HEK293 (cell line): ENCODE measurements at regions not wholly inside any gene's neighbourhood (a gene's known extent, or its start where the extent isn't known, plus 50 kb on each side); places are given as distances from the start of the nearest gene placed in this dataset.

ENCODE experiments used
- CTCF ChIA-PET: fragments of 350-600 bp; formaldehyde crosslinking; extraction: SDS; loops from one replicate; lab custom pipeline; 2021; ENCODE audit warnings: antibody characterized with exemption; lab: Yijun Ruan, JAX
- POLR2A ChIA-PET: fragments of 300-600 bp; formaldehyde crosslinking; extraction: SDS; loops from one replicate; lab custom pipeline; 2020; ENCODE audit warnings: antibody characterized with exemption, inconsistent platforms; lab: Yijun Ruan, JAX
- H3K27ac ChIP-seq: fragments of 200-500 bp; sonication (Bioruptor generic); 2 replicates; pipeline ENCODE4 v1.5.1; 2014; ENCODE audit warnings: low read depth, low read length, control low read depth, inconsistent platforms; ENCODE audit errors: extremely low read depth
- H3K36me3 ChIP-seq, 2 experiments: fragments of 200-500 bp in 1 of 2; sonication (Bioruptor generic) in 1 of 2; 1 replicate in 1 of 2; 2 replicates in 1 of 2; pipeline ENCODE4 v1.5.1; 2014 to 2017; ENCODE audit warnings: inconsistent platforms in 2 of 2, low read length in 2 of 2; ENCODE audit not compliant: control insufficient read depth in 2 of 2, insufficient read depth in 1 of 2
- H3K4me1 ChIP-seq: fragments of 200-500 bp; sonication (Bioruptor generic); 2 replicates; pipeline ENCODE4 v1.5.1; 2014; ENCODE audit warnings: mild to moderate bottlenecking, low read length, inconsistent platforms; ENCODE audit not compliant: control insufficient read depth, insufficient read depth
- H3K4me3 ChIP-seq: 2 replicates; pipeline ENCODE4 v1.5.1; 2011; ENCODE audit warnings: low read depth, mild to moderate bottlenecking, control low read depth, low read length, moderate library complexity
- H3K9me3 ChIP-seq: fragments of 200-500 bp; sonication (Bioruptor generic); 2 replicates; pipeline ENCODE4 v1.5.1; 2014; ENCODE audit warnings: low read depth, low read length, inconsistent platforms; ENCODE audit not compliant: control insufficient read depth, insufficient read depth
- BCL11A ChIP-seq: fragments of 450-650 bp; formaldehyde crosslinking; IDR thresholded peaks from 2 replicates; pipeline ENCODE4 v1.5.1; 2016; ENCODE audit warnings: low read depth, missing biosample characterization, missing genetic modification characterization
- EGR2 ChIP-seq: fragments of 450-650 bp; formaldehyde crosslinking; IDR thresholded peaks from 2 replicates; pipeline ENCODE4 v1.5.1; 2016; ENCODE audit warnings: low read depth, missing biosample characterization, missing genetic modification characterization
- PRDM4 ChIP-seq: fragments of 450-650 bp; formaldehyde crosslinking; IDR thresholded peaks from 2 replicates; pipeline ENCODE4 v1.5.1; 2017; ENCODE audit warnings: missing biosample characterization, missing genetic modification characterization
- SCRT1 ChIP-seq: fragments of 450-650 bp; formaldehyde crosslinking; IDR thresholded peaks from 2 replicates; pipeline ENCODE4 v1.5.1; 2016; ENCODE audit warnings: missing biosample characterization, missing genetic modification characterization, borderline replicate concordance
- ZBTB17 ChIP-seq: fragments of 450-650 bp; formaldehyde crosslinking; IDR thresholded peaks from 2 replicates; pipeline ENCODE4 v1.5.1; 2016; ENCODE audit warnings: missing biosample characterization, missing genetic modification characterization
- ZFHX2 ChIP-seq: fragments of 450-650 bp; formaldehyde crosslinking; conservative IDR thresholded peaks from 2 replicates; pipeline ENCODE4 v1.5.1; 2016; ENCODE audit warnings: missing biosample characterization, missing genetic modification characterization
- ZNF10 ChIP-seq: fragments of 450-650 bp; formaldehyde crosslinking; IDR thresholded peaks from 2 replicates; pipeline ENCODE4 v1.5.1; 2017; ENCODE audit warnings: missing biosample characterization, missing genetic modification characterization
- ZNF138 ChIP-seq: fragments of 450-650 bp; formaldehyde crosslinking; IDR thresholded peaks from 2 replicates; pipeline ENCODE4 v1.5.1; 2016; ENCODE audit warnings: missing biosample characterization, missing genetic modification characterization, borderline replicate concordance
- ZNF18 ChIP-seq: fragments of 450-650 bp; formaldehyde crosslinking; IDR thresholded peaks from 2 replicates; pipeline ENCODE4 v1.5.1; 2016; ENCODE audit warnings: missing biosample characterization, missing genetic modification characterization
- ZNF341 ChIP-seq: fragments of 450-650 bp; formaldehyde crosslinking; IDR thresholded peaks from 2 replicates; pipeline ENCODE4; 2016; ENCODE audit warnings: low read depth, missing biosample characterization, missing genetic modification characterization
- ZNF48 ChIP-seq: fragments of 450-650 bp; formaldehyde crosslinking; IDR thresholded peaks from 2 replicates; pipeline ENCODE4 v1.5.1; 2016; ENCODE audit warnings: missing biosample characterization, missing genetic modification characterization
- ZNF571 ChIP-seq: fragments of 450-650 bp; formaldehyde crosslinking; IDR thresholded peaks from 2 replicates; pipeline ENCODE4 v1.5.0; 2017; ENCODE audit warnings: missing biosample characterization, missing genetic modification characterization
- ZNF621 ChIP-seq: fragments of 450-650 bp; formaldehyde crosslinking; IDR thresholded peaks from 2 replicates; pipeline ENCODE4 v1.5.1; 2017; ENCODE audit warnings: missing biosample characterization, missing genetic modification characterization
- ZNF623 ChIP-seq: fragments of 450-650 bp; formaldehyde crosslinking; IDR thresholded peaks from 2 replicates; pipeline ENCODE4 v1.5.1; 2016; ENCODE audit warnings: missing biosample characterization, missing genetic modification characterization
- ZNF626 ChIP-seq: fragments of 450-650 bp; sonication (Bioruptor Pico); formaldehyde crosslinking; IDR thresholded peaks from 2 replicates; pipeline ENCODE4 v1.5.1; 2018; ENCODE audit warnings: missing biosample characterization, missing genetic modification characterization, inconsistent platforms
- ZNF837 ChIP-seq: fragments of 450-650 bp; formaldehyde crosslinking; IDR thresholded peaks from 2 replicates; pipeline ENCODE4 v1.5.1; 2016; ENCODE audit warnings: missing biosample characterization, missing genetic modification characterization
- TF ChIP-seq, protein P1 (sequence below): fragments of 450-650 bp; formaldehyde crosslinking; IDR thresholded peaks from 2 replicates; pipeline ENCODE4 v1.5.1; 2016; ENCODE audit warnings: missing biosample characterization, missing genetic modification characterization
- TF ChIP-seq, protein P2 (sequence below): fragments of 450-650 bp; formaldehyde crosslinking; IDR thresholded peaks from 2 replicates; pipeline ENCODE4 v1.5.1; 2016; ENCODE audit warnings: missing biosample characterization, missing genetic modification characterization, borderline replicate concordance
- TF ChIP-seq, protein P3 (sequence below): fragments of 450-650 bp; formaldehyde crosslinking; IDR thresholded peaks from 2 replicates; pipeline ENCODE4 v1.5.1; 2016; ENCODE audit warnings: missing biosample characterization, missing genetic modification characterization, borderline replicate concordance
- TF ChIP-seq, protein P4 (sequence below): sonication (generic); formaldehyde crosslinking; IDR thresholded peaks from 2 replicates; pipeline ENCODE4 v1.8.1; 2022; ENCODE audit warnings: mild to moderate bottlenecking, moderate library complexity, missing genetic modification reagents

DNA sequence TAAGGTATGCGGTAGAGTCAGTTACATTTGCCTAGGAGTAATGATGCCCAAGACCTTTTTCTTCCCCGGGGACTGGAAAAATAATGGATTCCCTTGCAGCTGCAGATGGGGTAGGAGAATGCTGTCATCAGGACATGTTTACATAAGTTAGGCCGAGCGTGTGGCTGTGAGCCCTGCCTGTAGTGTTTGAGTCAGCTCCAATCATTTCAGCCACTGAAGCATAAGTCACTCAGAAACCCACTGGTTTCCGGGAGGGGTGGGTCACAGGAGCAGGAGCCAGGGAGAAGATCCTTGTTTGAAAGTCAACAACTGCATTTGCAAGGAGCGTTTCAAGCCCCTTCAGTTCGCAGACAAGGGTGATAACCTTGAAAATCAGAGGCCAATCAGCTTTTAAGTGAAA lies 562.3 kb downstream of the MCTP2 start:
- CTCF ChIA-PET = no interaction called here
- Histone ChIP-seq H3K27ac (no peak overlapping the region), H3K9me3 (no peaks in the 10 kb centered on the region), H3K36me3 (no peaks in the 10 kb centered on the region), H3K4me1 (no peaks in the 10 kb centered on the region), H3K4me3 (no peak overlapping the region)
- POLR2A ChIA-PET = no interaction called here
- TF ChIP-seq ZNF10 (tag by site-specific recombination) (no peak), ZBTB17 (no peak), ZNF48 (tag by site-specific recombination) (no peak), BCL11A (tag by site-specific recombination) (no peak), ZNF837 (tag by site-specific recombination) (no peak)
- TF ChIP-seq, protein P1, sequence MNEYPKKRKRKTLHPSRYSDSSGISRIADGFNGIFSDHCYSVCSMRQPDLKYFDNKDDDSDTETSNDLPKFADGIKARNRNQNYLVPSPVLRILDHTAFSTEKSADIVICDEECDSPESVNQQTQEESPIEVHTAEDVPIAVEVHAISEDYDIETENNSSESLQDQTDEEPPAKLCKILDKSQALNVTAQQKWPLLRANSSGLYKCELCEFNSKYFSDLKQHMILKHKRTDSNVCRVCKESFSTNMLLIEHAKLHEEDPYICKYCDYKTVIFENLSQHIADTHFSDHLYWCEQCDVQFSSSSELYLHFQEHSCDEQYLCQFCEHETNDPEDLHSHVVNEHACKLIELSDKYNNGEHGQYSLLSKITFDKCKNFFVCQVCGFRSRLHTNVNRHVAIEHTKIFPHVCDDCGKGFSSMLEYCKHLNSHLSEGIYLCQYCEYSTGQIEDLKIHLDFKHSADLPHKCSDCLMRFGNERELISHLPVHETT (tag by site-specific recombination) = no peak

DNA sequence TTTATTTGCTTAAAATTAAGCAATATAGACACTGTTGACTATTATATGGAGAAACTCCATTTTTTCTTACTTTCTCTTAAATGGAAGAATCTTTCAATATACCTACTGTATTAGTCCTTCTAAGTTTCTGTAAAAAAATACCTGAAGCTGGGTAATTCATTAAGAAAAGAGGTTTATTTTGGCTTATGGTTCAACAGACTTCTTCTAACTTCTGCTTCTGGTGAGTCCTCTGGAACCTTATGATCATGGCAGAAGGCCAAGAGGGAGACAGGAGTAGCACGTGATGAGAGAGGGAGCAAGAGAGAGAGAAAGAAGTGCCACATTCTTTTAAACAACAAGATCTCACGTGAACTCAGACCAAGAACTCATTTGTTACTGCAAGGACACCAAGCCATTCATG lies 573.3 kb downstream of the MCTP2 start:
- CTCF ChIA-PET = no interaction called here
- H3K36me3 ChIP-seq = no peaks in the 10 kb centered on the region
- H3K9me3 ChIP-seq = no peaks in the 10 kb centered on the region
- POLR2A ChIA-PET = no interaction called here
- H3K27ac ChIP-seq = no peak overlapping the region
- no peak overlapping the region for H3K4me3 ChIP-seq
- TF ChIP-seq ZNF138 (tag by site-specific recombination) = no peak
- no peak for TF ChIP-seq EGR2 (tag by site-specific recombination)
- TF ChIP-seq, protein P2, sequence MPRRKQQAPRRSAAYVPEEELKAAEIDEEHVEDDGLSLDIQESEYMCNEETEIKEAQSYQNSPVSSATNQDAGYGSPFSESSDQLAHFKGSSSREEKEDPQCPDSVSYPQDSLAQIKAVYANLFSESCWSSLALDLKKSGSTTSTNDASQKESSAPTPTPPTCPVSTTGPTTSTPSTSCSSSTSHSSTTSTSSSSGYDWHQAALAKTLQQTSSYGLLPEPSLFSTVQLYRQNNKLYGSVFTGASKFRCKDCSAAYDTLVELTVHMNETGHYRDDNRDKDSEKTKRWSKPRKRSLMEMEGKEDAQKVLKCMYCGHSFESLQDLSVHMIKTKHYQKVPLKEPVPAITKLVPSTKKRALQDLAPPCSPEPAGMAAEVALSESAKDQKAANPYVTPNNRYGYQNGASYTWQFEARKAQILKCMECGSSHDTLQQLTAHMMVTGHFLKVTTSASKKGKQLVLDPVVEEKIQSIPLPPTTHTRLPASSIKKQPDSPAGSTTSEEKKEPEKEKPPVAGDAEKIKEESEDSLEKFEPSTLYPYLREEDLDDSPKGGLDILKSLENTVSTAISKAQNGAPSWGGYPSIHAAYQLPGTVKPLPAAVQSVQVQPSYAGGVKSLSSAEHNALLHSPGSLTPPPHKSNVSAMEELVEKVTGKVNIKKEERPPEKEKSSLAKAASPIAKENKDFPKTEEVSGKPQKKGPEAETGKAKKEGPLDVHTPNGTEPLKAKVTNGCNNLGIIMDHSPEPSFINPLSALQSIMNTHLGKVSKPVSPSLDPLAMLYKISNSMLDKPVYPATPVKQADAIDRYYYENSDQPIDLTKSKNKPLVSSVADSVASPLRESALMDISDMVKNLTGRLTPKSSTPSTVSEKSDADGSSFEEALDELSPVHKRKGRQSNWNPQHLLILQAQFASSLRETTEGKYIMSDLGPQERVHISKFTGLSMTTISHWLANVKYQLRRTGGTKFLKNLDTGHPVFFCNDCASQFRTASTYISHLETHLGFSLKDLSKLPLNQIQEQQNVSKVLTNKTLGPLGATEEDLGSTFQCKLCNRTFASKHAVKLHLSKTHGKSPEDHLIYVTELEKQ (tag by site-specific recombination) = no peak
- TF ChIP-seq, protein P3, sequence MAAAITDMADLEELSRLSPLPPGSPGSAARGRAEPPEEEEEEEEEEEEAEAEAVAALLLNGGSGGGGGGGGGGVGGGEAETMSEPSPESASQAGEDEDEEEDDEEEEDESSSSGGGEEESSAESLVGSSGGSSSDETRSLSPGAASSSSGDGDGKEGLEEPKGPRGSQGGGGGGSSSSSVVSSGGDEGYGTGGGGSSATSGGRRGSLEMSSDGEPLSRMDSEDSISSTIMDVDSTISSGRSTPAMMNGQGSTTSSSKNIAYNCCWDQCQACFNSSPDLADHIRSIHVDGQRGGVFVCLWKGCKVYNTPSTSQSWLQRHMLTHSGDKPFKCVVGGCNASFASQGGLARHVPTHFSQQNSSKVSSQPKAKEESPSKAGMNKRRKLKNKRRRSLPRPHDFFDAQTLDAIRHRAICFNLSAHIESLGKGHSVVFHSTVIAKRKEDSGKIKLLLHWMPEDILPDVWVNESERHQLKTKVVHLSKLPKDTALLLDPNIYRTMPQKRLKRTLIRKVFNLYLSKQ (tag by site-specific recombination) = no peak
- TF ChIP-seq ZNF623 (tag by site-specific recombination) = no peak
- TF ChIP-seq, protein P4, sequence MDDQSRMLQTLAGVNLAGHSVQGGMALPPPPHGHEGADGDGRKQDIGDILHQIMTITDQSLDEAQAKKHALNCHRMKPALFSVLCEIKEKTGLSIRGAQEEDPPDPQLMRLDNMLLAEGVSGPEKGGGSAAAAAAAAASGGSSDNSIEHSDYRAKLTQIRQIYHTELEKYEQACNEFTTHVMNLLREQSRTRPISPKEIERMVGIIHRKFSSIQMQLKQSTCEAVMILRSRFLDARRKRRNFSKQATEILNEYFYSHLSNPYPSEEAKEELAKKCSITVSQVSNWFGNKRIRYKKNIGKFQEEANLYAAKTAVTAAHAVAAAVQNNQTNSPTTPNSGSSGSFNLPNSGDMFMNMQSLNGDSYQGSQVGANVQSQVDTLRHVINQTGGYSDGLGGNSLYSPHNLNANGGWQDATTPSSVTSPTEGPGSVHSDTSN = no peak
- TF ChIP-seq ZNF626 (tag by site-specific recombination) = no peak
- no peak for TF ChIP-seq ZFHX2 (tag by site-specific recombination)
- no peak for TF ChIP-seq SCRT1 (tag by site-specific recombination)
- TF ChIP-seq ZNF621 (tag by site-specific recombination) = no peak
- no peak for TF ChIP-seq PRDM4
- TF ChIP-seq ZNF341 (tag by site-specific recombination) = no peak
- TF ChIP-seq ZNF18 (tag by site-specific recombination) = no peak
- TF ChIP-seq ZNF571 (tag by site-specific recombination) = no peak
- no peaks in the 10 kb centered on the region for H3K4me1 ChIP-seq
